ENCODE measurements at regions not wholly inside any gene's neighbourhood (a gene's known extent, or its start where the extent isn't known, plus 50 kb on each side); places are given as distances from the start of the nearest gene placed in this dataset.

DNA sequence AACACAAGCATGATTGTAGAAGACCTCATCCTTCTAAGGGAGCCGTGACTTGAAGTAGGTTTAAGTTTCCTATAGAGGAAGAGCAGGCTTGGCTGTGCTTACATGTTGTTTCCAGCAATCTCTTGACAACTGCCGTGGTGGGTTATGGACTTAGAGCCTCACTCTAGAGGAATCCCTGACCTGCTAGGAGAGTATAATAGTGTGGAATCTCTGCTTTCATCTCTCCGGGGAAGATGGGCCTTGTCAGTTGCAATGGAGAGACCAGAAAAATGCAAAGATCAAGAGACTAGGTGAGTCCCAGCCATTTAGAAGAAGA is 137.6 kb downstream of the MIS18A start:
- no peak overlapping the region for H3K27ac Mint-ChIP-seq

More for the DNA sequence above, 137.6 kb downstream of the MIS18A start:
- H4K20me1 ChIP-seq (ENCODE audit: control insufficient read depth, insufficient read depth, insufficient read length), result no peaks in the 10 kb centered on the region
- H3K9me3 ChIP-seq (ENCODE audit: control insufficient read depth, low read depth, low read length), result no peaks in the 10 kb centered on the region
- H3K27ac ChIP-seq (ENCODE audit: insufficient read length, low read depth, low read length), result no peak overlapping the region
- no peaks in the 10 kb centered on the region for H3K4me1 ChIP-seq (ENCODE audit: insufficient read depth, low read length)
- H3K4me2 ChIP-seq (ENCODE audit: insufficient read depth, insufficient read length, low read length), result no peak overlapping the region
- no peak overlapping the region for H3K18ac ChIP-seq (ENCODE audit: insufficient read length, low read depth, low read length)
- no peaks in the 10 kb centered on the region for H3K27me3 ChIP-seq (ENCODE audit: insufficient read depth, low read length)
- H2BK5ac ChIP-seq (ENCODE audit: insufficient read length, low read length), result no peak overlapping the region
- H3K23ac ChIP-seq (ENCODE audit: insufficient read length, low read depth, low read length), result no peak overlapping the region
- no peak overlapping the region for H4K91ac ChIP-seq (ENCODE audit: insufficient read length, low read depth, low read length)
- no peak overlapping the region for H2BK120ac ChIP-seq (ENCODE audit: low read depth, low read length, poor library complexity, severe bottlenecking)
- no peak overlapping the region for H2AK5ac ChIP-seq (ENCODE audit: insufficient read length, low read length)
- H3K23me2 ChIP-seq (ENCODE audit: insufficient read length, low read depth, low read length, poor library complexity, severe bottlenecking), result no peaks in the 10 kb centered on the region
- TF ChIP-seq, protein P1, sequence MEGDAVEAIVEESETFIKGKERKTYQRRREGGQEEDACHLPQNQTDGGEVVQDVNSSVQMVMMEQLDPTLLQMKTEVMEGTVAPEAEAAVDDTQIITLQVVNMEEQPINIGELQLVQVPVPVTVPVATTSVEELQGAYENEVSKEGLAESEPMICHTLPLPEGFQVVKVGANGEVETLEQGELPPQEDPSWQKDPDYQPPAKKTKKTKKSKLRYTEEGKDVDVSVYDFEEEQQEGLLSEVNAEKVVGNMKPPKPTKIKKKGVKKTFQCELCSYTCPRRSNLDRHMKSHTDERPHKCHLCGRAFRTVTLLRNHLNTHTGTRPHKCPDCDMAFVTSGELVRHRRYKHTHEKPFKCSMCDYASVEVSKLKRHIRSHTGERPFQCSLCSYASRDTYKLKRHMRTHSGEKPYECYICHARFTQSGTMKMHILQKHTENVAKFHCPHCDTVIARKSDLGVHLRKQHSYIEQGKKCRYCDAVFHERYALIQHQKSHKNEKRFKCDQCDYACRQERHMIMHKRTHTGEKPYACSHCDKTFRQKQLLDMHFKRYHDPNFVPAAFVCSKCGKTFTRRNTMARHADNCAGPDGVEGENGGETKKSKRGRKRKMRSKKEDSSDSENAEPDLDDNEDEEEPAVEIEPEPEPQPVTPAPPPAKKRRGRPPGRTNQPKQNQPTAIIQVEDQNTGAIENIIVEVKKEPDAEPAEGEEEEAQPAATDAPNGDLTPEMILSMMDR (conservative IDR thresholded peaks at IDR 0.05), result no peak
- Mint-ChIP-seq H3K27me3 (ENCODE audit: low read depth) (no peaks in the 10 kb centered on the region; the same call in none of the 2 replicates), H3K4me3 (no peak overlapping the region), H3K9me3 (peaks cover 0 to 6% of the 10 kb centered on the region in 2 experiments; a peak in 1 of 5 replicates), H3K4me1 (peaks cover 12% of the 10 kb centered on the region in 2 experiments), H3K36me3 (ENCODE audit: insufficient read depth in 1 of 3, low read depth in 3 of 3) (peaks cover 0 to 4% (median 0%) of the 10 kb centered on the region in 3 experiments; a peak in 2 of 7 replicates)
- no peak overlapping the region for H2BK20ac ChIP-seq (ENCODE audit: low read depth, low read length, poor library complexity, severe bottlenecking)
- no peak overlapping the region for H3K9ac ChIP-seq (ENCODE audit: extremely low read depth, insufficient read length, low read length)
- no peak overlapping the region for H2BK12ac ChIP-seq (ENCODE audit: insufficient read length, low read depth, low read length)
- H2BK15ac ChIP-seq (ENCODE audit: low read depth, low read length), result no peak overlapping the region
- H3K79me1 ChIP-seq (ENCODE audit: insufficient read depth, low read depth, low read length, poor library complexity, severe bottlenecking), result no peaks in the 10 kb centered on the region
- H3T11ph ChIP-seq (ENCODE audit: low read length), result no peak overlapping the region
- no peak overlapping the region for H2AFZ ChIP-seq (ENCODE audit: low read length)
- H4K8ac ChIP-seq (replicated peaks; ENCODE audit: insufficient read length, low read depth, low read length), result no peak overlapping the region
- no CpG with 5 or more reads among the region's 3 CpGs for WGBS (ENCODE audit: extremely low coverage, insufficient read length, low lambda C conversion rate)
- H3K4ac ChIP-seq (ENCODE audit: low read depth, low read length), result no peak overlapping the region
- H4K5ac ChIP-seq (ENCODE audit: insufficient read length, low read depth, low read length), result no peak overlapping the region
- H3K14ac ChIP-seq (ENCODE audit: insufficient read depth, low read length), result no peak overlapping the region
- no peak overlapping the region for H3K56ac ChIP-seq (ENCODE audit: insufficient read length, low read depth, low read length)
- no peaks in the 10 kb centered on the region for H3K79me2 ChIP-seq (ENCODE audit: insufficient read depth, low read length)
- DNase-seq, result no peak
